Stimulated activated CD8-positive, alpha-beta memory T cell treated with anti-CD3 and anti-CD28 coated beads, Interleukin-2, amount 100 ng/mL, for 48 hours (primary cell): ENCODE measurements at regions not wholly inside any gene's neighbourhood (a gene's known extent, or its start where the extent isn't known, plus 50 kb on each side); places are given as distances from the start of the nearest gene placed in this dataset.

ENCODE experiments used
- DNase-seq, 2 donors: peaks; one replicate each; pipeline ENCODE4 v3.0.0-alpha.2; 2020; ENCODE audit warnings: low read depth in 2 of 2

DNA sequence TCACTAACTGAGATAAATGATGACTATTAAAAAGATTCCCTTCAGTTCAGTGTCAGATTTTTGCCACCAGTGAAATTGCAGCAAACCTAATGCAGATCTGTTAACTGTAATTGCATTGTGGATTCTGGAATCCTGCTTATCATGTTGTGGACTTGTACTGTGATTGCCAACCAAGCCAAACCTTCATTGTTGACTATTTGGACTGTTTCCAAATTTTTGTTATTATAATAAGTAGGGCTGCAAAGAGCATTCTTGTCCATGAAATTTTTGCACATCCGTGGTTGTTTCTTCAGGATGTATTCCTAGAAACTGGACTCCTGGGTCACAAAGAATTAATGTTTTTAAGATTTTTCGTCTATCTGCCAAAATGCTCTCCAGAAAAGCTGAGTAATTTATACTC lies 281.6 kb upstream of the ZMIZ1 start:
- no peak for DNase-seq

DNA sequence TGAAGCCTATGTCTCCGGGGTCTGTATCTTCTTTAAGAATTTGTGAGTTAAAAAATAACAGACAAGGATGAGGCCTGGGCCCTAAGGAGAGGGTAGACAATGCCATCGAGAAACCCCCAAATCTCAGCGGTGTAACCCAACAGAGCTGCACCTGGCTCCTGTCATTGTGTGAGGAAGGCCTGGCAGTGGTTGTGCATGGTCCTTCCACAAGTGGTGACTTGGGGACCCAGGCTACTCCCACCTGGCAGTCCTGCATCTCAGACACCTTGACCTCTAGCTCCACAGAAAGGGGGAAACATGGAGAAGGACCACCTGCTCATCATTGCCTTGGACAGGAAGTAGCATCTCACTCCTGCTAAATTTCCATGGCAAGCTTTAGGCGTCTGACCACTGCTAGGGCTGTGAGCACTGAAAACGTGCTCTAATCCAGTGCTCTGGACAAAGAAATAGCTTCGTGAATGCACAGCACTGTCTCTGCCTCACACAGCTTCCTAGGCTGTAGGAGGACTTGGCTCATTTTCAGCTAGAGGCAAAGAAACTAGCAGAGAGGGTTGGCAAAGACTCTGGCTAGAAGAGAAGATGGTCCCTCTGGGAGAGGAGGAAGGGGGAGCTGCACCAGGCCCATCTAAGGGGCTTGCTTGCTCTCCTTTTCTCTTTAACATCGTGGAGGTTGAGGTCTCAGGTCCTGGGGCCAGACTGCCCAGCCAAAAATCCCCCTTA lies 273.9 kb upstream of the ZMIZ1 start:
- no peak for DNase-seq

DNA sequence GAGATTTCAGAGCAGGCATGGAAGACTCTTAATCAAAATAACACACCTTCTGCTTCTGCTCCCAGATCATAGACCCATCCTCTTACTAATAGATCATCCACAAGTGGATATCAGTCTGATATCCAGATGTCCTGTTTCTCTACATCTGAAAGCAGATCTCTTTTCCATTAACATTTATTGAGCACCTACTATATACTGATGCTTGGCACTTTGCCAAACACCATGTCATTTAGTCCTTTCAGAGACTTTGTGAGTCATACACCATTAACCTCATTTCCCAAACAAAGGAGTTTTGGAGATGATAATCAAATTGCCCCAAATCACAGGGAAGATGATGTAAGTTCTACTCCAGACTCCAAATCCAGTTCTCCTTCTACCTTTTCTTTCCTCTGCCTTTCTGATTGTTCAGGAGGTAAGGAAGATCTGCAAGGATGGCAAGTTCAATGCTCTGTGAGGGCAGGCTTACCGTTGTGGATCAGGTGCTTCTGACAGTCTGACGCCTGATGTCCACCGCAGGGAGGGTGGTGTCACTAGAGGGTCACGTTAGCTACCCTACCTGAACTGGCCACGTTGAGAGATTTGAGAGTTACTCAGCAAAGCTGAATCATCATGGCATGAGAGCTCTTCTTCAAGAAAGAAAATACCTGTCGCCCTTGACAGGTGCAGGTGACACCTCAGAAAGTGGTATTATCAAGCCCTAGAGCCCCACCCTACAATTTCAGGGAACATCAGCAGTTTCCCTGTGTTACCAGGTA lies 269.6 kb upstream of the ZMIZ1 start:
- no peak for DNase-seq

DNA sequence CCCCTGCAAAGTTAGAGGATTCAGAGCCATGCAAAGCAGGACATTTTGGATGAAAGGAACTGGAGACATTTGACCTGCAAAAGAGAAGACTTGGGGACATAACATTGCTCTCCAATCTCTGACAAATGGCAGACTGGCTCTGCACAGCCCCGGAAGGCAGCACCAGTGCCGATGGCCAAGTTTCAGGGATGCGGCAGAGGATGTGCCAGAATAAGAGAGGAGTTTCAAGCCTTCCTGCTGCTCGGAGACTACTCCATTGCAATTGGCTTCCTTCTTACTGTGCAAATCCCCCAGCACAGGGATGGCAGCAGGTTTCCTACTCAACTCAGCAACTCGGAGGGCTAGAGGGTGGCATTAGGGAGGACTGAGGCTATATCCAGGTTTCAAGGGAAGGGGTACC lies 268.8 kb upstream of the ZMIZ1 start:
- no peak for DNase-seq

DNA sequence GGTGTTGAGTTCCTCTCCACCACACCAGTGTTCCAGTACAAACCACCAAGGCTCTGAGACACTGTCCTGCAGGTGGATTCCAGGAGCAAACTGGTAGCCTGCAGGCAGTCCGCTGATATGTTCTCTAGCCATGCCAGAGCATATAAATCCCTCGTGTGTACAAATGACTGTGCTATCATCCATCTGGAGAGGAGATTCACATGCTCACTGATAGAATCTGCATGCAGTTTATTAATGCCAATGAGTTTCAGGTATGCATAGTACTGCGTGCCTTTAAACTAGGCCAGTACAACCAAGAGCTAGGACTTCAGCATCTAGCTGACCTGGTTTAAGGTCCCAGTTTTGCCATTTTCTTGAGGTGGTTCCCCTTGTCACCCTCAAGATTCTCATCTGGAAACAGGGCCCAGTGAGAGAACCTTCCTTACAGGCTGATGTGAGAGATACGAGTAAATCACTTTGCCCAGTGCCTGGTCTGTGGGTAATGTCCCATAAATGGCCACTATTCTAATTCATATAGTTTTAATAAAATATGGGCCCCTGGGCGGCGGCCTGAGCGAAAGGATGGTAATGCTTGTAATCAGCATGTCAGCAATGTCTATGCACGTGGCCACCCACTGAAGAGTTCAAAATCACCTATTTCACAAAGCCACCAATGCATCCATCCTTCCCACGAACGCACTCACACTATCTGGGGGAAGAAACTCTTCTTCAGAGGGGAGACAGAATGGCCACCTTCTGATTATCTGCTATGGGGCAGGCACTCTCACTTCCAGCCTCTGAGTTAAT lies 268.0 kb upstream of the ZMIZ1 start:
- no peak for DNase-seq

DNA sequence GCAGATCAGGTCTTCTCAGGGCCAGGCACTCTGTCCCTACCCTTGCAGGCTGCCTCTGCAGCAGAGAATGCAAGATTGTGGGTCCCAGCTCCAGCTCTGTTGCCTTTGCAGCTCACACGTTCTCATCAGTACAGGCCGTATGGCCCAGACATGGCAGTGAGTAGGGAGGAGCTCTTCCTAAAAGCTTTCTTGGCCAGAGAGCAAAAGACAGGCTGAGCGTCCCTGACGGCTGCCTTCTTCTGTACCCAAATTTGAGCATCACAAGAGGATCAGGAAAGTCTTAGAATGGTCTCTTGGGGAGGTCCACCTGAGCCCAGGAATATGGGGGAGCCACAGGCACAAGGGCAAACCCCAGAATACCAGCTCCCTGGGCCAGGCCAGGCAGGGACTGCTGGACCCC lies 266.3 kb upstream of the ZMIZ1 start:
- no peak for DNase-seq

DNA sequence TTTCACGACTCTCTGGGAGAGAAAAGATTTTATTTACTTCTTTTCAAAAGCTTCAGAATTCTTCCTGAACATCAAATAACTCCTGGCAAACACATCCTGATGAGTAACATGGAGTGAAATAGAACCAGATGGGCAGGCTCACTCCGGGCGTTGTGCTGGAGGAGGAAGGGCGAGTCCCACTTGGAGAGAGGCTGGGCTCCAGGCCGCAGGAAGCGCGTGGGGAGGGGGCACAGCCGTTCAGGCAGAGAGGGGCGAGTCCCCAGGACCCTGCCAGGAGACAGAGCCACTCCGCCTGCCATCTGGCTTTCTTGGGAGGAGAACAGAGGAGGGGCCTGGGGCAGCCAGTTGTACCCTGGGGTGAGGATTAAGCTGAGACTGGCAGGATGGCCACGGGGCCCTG lies 265.9 kb upstream of the ZMIZ1 start:
- DNase-seq = no peak

DNA sequence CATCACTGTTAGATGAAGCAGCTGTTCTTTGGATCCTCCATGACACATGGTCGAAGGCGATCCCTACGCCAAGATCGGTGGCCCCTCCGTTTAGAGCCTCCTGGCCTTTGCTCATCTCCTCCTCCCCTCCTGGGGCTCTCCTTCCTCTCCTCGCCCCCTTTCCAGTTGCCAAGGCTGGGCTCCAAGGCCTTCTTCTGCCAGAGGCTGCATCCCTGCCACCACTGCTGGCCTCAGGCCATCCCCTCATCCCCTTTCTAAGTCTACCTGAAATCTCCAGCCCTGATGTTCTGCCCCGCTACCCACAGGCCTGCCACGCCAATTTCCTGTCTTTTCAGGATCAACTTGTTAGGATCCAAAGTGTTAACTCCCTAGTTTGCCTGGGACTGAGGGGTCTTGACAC lies 265.1 kb upstream of the ZMIZ1 start:
- DNase-seq = no peak

DNA sequence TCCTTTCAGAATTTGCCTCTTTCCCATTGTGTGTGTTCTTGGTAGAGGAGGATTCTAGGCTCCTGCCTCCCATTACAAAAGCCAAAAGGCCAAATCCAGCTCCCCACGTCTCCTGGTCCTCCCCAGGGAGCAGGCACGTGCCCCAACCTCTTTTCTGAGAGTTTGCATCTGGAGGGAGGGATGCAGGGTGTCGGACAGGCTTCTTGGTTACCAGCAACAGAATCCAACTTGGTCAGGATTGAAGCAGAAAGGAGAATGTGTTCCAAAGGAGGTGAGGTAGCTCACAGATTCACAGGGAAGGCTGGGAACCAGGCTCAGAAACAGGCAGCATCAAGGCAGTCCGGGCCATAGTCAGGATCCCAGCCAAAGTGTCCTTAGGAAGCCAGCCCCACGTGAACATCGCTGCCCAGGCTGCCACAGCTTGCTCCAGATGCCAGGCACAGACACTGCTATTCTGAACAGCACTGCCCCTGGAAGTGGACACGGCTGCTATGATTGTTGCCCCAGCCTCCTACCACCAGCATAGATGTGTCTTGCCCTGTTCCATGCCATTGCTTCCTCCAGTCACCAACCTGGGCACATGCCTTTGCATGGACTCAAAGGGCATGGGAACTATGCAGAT lies 264.2 kb upstream of the ZMIZ1 start:
- no peak for DNase-seq

DNA sequence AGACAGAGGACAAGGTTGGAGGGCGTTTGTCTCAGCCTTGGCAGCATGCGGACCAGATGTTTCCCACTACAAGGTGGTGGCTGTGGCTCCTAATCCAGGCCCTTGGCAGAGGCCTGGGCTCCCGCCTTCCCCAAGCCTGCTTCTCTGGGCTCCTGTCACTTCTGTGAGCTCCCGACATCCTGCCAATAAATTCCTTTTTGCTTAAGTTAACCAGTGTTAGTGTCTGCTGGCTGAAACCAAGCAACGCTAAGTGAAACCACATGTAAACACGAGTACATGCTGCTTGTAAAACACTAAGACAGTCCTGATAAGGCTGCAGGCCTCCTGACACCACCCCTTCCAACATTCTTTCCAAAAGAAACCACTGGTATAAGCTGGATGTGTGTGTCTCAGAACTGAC lies 263.6 kb upstream of the ZMIZ1 start:
- DNase-seq = no peak

DNA sequence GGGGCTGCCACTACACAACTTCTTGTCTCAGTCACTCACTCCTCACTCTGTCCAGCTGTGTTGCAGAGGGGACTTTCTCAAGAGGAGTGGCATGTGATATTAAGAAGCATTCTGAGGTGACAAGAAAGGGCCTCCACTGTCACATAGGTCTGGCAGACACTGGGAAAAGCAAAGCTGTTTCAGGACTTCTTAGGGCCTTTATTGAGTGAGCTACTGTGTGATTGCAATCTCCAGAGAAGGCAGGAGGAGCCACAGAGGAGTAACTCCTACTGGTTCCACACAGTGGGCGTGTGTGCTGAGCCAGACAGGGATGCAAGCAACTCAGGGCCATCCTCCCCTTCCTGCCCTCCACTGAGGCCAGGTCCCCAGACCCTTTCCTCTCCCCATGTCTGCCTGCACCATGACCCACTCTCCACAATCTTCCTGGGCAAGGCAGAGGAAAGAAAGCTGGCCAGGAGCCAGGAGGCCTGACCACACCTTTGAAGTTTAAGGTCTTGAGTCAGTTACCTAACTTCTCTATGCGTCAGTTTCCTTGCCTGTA lies 262.0 kb upstream of the ZMIZ1 start:
- DNase-seq = no peak

DNA sequence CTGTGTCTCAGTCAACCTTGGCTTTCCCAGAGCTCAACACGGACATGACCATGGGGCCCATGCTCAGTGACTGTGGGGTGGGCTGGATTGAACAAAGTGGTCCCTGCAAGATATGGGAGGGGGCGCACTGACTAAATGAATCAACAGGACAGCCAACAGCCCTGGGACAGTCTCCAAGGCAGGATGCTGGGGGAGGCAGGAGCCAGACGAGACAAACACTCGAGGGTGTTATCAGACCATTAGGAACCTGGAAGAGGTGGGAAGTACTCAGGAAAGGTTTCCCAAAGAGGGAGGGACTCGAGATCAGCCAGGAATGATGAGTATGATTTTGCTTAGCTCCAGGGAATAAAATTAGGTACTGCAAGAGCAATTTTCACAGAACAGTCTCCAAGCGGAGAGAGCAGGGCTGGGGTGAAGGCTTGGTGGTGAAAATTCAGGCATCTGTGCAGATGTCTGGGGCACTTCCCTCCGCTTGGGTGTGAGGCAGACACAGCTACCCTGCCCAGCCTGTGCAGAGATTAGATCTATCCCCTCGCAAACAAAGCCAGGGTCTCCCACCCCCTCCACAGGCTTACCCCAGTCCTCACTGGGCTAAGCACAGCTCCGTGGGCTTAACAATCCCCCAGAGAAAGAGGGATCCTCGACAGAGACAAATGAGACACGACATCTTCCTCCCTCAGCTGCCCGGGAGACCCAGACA lies 261.1 kb upstream of the ZMIZ1 start:
- DNase-seq = no peak

DNA sequence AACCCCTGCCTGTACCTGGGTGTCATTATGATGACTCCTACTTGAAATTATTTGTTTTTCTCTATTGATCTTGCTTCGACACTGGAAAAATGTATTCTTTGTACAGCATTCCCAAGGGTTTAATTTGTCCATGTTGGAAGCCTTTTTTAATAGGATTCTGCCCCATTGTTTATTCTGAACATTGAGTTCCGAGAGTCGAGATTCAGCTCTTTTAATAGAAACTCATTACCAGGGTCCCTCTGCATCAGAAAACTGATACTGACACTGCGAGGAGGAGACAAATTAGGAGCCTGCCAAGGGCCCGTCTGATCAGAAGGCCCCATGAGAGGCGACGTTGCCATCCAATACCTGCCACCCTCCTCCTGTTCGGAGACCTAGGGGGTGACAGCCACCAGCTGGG lies 260.5 kb upstream of the ZMIZ1 start:
- no peak for DNase-seq

DNA sequence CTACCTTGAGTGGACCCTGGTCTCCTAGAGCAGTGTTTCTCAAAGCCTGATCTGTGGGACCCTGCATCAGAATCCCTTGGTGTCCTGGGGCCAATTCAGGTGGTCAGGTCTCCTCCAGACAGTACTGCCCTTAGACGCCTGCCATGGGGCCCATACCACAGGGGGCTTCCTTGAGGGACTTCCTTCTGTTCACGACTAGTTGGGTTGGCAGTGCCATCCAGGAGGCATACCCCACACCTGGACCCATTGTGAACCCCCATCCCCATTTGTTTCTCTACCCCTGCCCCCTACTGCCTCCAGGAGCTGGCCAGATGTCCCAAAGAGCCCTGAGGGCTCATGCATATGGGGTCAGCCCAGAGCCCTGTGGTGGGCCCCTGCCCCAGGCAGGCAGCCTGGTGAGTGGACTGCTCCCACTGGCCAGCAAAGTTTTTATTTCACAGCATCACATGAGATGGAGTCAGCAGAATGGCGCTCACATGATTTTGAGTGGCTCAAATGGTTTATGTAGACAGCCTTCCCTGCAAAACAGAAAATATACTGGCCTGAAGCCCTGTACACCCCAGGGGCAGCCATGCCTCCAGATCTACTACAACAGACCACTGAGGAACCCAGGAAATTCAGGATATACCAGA lies 259.9 kb upstream of the ZMIZ1 start:
- no peak for DNase-seq

DNA sequence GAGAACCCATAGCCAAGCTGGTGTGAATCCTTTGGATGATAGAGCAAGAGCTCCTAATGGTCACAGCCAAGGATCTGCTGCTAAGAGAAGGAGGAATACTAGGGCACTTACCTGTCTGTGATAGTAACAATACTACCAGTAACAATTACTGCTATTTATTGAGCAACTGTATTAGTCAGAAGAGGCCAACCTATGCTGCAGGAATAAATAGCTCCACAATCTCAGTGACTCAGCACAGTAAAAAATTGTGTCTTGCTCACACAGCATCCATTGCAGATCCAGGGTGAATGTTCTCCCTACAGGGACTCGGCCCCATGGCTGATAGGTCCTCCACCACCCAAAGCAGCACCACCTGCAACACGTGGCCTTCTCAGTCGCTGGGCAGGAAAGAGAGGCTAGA lies 257.6 kb upstream of the ZMIZ1 start:
- DNase-seq = no peak

DNA sequence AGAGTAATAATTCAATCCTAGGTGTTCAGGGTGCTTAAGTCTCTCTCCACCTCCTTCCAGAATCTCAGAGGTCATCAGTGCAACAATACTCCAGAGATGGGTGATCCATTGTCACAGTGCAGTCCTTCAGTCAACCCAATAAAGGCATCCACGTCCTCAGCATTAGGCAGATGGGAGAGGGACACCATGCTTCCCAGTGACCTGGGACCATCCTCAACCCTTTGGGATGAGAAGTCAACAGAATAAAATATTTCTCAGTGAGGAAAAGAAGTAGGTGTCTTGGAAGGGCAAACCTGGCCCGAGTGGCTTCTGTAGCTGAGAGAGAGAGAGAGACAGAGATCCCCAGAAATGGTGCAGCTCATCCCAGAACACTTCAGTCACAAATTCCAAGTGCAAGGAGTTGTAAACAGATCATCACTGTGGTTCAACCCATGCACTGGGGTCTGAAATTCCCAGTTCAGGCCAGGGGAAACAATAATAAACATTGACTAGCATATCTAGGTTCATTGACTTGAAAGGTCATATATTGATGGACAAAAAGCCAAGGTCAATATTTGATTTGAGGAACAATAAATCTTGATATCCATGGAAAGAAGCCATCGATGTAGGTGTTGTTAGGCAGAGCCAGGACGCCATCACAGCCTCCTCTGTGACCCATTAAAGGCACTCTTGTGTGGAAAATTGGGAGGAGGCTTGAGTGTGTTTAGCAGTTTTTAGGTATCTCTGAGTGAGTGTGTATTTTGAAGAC lies 256.0 kb upstream of the ZMIZ1 start:
- DNase-seq = no peak

DNA sequence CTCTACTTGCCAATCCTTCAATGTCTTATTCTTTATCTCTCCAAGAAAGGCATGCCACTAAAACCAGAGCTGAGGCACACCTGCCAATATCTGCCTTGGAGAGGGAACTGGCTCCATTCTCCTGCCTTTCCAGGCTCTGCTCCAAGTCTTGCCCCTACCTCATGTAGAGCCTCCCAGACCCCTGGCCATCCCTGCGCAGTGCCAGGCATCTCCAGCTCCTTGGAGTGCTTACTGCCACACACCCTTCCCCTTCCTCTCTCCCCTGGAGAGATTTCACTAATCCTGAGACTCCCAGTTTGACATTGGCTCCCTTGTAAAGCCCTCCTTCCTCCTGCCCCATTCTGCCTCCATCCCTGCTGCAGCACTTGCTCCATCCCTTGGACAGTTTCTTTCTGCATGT lies 255.2 kb upstream of the ZMIZ1 start:
- DNase-seq = no peak

DNA sequence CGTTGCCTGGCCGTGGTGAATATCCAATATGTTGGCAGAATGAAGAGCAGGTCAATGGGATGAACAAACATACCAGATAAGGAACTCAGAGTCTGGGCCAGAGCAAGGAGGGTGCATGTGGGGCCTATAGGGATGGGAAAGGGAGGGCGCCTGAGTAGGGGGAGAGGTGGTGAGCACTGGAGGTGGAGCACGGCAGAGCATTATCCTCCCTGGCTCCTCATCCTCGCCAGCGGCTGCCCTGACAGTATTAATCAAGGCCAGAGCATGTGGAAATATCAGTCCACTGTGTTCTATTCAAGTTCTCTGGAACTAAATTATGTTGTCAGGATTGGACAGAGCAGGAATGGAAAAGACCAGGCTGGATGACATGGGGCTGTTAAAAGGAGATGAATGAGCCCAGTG lies 254.8 kb upstream of the ZMIZ1 start:
- DNase-seq = no peak

DNA sequence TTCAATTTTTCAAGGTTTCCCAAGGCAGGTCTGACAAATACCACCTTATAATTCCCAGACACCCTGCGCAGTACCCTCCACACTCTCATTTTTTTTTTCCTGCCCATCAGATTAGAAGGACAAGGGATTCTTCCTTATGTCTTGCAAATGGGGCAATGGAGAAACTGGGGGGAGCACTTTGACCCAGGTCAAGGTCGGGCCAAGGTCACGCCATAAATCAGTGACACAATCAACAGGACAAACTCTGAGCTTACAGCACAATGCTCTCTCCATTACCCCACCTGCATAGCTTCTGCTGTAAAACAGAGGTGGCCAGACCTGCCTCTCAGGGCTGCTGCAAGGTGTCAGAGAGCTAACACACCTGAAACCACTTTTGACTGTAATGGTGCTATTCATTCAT lies 254.4 kb upstream of the ZMIZ1 start:
- DNase-seq = no peak

DNA sequence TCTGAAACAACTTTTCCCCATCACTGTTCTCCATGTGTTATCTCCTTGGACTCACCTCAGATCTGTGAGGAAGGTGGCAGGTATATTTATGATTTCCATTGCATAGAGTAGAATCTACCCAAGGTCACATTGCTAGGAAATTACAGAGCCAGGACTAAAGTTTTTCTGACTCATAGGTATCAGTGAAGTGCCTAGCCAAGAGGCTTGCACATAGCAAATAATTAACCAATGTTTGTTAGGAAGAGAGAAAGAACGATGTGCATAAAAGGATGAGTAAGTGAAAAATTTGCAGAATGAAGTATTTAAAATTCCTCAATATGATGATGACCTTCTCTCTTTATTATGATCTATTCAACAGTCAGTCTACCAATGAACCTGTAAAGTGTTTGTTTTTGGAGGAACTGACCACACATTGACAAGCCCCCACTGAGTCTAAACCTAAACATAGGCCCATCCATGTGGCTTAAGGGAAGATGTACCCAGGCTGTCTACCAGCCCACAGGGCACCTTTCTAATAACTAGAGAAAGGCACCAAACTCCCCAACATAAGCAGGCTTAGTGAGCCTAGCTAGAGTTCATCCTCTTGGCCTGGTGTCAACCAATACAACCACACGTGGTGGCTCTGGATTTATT lies 252.9 kb upstream of the ZMIZ1 start:
- DNase-seq = no peak
